ENCODE measurements at regions not wholly inside any gene's neighbourhood (a gene's known extent, or its start where the extent isn't known, plus 50 kb on each side); places are given as distances from the start of the nearest gene placed in this dataset.
A peak's percentile ranks its signal among the peaks of the same experiment; 100 is the strongest.

DNA sequence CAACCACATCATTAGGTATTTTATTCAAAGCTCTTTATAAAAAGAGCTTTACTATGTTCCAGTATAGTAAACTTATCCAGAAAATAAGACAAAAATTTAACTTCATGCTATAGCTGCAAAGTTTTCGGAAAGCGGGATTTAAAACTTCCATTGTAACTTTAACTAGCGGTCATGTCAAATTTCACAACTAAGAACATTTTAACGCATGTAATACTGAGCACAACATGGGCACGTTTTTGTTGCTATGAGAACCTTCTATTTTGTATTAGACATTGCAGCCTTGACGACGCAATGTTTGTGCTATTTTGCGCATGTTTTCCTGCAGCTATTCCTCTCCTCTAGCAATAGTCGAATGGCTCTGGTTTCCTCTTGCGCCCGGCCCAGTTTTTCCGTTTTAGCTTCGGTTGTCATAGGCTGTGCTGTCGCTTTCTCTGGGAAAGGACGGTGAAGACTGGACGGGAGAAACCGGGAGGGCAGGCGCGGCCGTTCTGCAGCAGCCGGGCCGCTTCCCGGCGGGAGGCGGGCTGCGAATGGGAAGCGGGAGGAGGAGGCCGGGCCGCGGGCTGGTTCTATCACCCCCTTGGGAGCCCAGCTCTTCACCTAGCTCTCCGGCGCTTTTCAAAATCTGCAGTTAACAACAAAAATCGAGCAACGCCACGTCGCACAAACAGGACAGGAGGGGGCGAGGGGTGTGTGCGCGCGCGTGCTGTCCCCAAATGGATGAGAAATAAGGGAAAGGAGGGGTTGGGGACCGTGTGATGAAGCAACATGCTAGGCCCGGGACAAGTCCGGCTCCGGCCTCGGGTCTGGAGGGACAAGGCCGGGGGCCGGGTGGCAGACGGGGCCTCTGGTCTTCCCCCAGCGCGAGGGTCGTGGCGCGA lies 105.3 kb upstream of the HNRNPU start:
- H3K4me1 Mint-ChIP-seq (ENCODE audit: low read depth): peaks cover 27% of the 10 kb centered on the region
- peaks cover 18% of the 10 kb centered on the region for H3K36me3 Mint-ChIP-seq (ENCODE audit: low read depth)
- H3K27me3 Mint-ChIP-seq: no peaks in the 10 kb centered on the region
- no peaks in the 10 kb centered on the region for H3K9me3 Mint-ChIP-seq
- peak overlapping the region; percentile 95 for H3K4me3 Mint-ChIP-seq
- intact Hi-C loops (cut with micrococcal nuclease): loop anchor here (1.0 to 5.0 kb wide), 5 partner anchors 73 to 517 kb away; partner anchors contain the start of genes ADSS2, COX20 and DESI2
- peak overlapping the region; percentile 99 for H3K27ac Mint-ChIP-seq

DNA sequence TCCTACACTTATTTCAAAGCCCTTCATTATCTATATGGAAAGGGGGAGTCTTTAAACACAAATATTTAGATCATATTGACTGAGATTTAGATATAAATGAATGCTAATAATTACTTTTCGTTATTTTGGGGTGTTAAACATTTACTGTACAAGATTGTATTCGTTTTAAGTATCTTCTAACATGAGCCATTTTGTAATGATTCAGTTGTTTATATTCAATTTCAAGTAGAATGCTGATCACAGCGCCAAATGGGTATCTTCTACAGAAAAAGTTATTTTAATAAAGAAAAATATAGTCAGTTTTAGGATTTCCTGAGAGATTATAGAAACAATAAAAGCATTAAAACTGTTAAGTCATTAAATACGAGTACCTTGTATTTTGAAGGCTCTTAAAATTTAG lies 104.5 kb upstream of the HNRNPU start:
- intact Hi-C loops (cut with micrococcal nuclease): loop anchor here (5.0 kb wide), 1 partner anchor 317 kb away; the partner anchor contains the start of gene DESI2
- Mint-ChIP-seq H3K9me3 (no peaks in the 10 kb centered on the region), H3K4me1 (ENCODE audit: low read depth) (peaks cover 34% of the 10 kb centered on the region)

DNA sequence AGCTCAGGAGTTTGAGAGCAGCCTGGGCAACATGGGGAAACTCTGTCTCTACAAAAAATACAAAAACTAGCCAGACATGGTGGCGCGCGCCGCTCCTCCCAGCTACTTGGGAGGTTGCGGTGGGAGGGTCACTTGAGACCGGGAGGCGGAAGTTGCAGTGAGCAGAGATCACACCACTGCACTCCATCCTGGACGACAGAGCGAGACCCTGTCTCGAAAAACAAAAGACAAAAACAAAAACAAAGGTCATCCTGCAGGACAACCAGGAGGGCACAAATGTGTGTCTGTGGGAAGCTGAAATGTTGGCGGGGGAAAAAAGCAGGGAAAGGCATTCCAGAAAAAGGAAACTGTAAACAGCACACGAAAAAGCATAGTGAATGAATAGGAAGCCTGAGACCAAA lies 104.1 kb upstream of the HNRNPU start:
- Mint-ChIP-seq H3K4me3 (peak overlapping the region; percentile 24), H3K27ac (peak overlapping the region; percentile 99), H3K9me3 (no peaks in the 10 kb centered on the region), H3K27me3 (no peaks in the 10 kb centered on the region), H3K36me3 (ENCODE audit: low read depth) (peaks cover 18% of the 10 kb centered on the region), H3K4me1 (ENCODE audit: low read depth) (peaks cover 38% of the 10 kb centered on the region)
- intact Hi-C loops (cut with micrococcal nuclease): loop anchor here (5.0 kb wide), 1 partner anchor 316 kb away; the partner anchor contains the start of gene DESI2

More for the DNA sequence above, 104.5 kb upstream of the HNRNPU start:
- Mint-ChIP-seq H3K27ac (peak overlapping the region; percentile 99), H3K27me3 (no peaks in the 10 kb centered on the region), H3K36me3 (ENCODE audit: low read depth) (peaks cover 18% of the 10 kb centered on the region), H3K4me3 (no peak overlapping the region)

GRCh38 chr1:244967159-244967558 lies 102.8 kb upstream of the HNRNPU start:
- peaks cover 18% of the 10 kb centered on the region for H3K36me3 Mint-ChIP-seq (ENCODE audit: low read depth)
- H3K4me3 Mint-ChIP-seq: no peak overlapping the region
- H3K4me1 Mint-ChIP-seq (ENCODE audit: low read depth): peaks cover 38% of the 10 kb centered on the region
- no peaks in the 10 kb centered on the region for H3K27me3 Mint-ChIP-seq
- intact Hi-C loops (cut with micrococcal nuclease): loop anchor here (5.0 kb wide), 1 partner anchor 315 kb away; the partner anchor contains the start of gene DESI2
- H3K27ac Mint-ChIP-seq: no peak overlapping the region
- no peaks in the 10 kb centered on the region for H3K9me3 Mint-ChIP-seq

- peaks cover 8% of the 10 kb centered on the region for H3K36me3 Mint-ChIP-seq (ENCODE audit: low read depth)
- H3K27me3 Mint-ChIP-seq: no peaks in the 10 kb centered on the region
- peaks cover 42% of the 10 kb centered on the region for H3K4me1 Mint-ChIP-seq (ENCODE audit: low read depth)
- H3K27ac Mint-ChIP-seq: peak overlapping the region; percentile 72
- H3K9me3 Mint-ChIP-seq: no peaks in the 10 kb centered on the region
- intact Hi-C loops (cut with micrococcal nuclease): loop anchor here (5.0 kb wide), 1 partner anchor 313 kb away; the partner anchor contains the start of gene DESI2
- peak overlapping the region; percentile 49 for H3K4me3 Mint-ChIP-seq
These were observed 101.1 kb upstream of the HNRNPU start for GRCh38 chr1:244965185-244966030.

DNA sequence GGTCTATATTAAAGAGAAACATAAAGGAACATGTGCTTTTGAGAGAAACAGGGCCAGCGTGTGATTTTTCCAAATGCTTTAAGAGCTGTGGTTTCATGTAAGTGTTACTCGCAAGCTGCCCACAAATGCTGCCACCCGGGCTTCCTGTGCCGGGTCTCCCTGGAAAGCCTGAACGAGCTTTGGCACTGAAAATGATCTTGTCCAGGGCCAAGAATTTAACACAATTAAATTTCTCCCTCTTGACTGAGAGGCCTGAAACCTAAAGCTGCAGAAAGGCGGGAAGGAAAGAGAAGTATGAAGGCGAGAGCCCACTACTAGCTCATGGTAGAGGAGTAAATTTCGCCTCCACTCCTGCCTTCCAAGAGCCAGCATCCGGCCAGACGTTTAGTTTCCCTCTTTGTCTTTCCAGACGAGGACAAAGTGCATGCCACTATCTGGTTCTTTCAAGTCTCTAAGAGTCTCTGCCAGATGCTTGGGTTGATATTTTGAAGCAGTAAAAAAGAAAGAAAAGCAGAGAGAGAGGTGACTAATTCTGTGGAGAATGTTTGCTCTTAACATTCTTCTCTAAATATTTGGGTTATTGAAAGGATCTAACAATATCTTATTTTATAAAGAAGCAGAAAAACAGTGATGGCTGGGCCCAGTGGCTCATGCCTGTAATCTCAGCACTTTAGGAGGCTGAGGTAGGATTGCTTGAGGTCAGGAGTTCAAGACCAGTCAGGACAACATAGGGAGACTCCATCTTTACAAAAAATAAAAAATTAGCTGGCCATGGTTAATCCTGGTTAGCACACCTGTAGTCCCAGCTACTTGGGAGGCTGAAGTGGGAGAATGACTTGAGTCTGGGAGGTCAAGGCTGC lies 100.0 kb upstream of the HNRNPU start:
- Mint-ChIP-seq H3K9me3 (no peaks in the 10 kb centered on the region), H3K4me1 (ENCODE audit: low read depth) (peaks cover 42% of the 10 kb centered on the region), H3K27me3 (no peaks in the 10 kb centered on the region), H3K4me3 (peak overlapping the region; percentile 9), H3K36me3 (ENCODE audit: low read depth) (no peaks in the 10 kb centered on the region), H3K27ac (peak overlapping the region; percentile 72)
- intact Hi-C loops (cut with micrococcal nuclease): no loop called here

DNA sequence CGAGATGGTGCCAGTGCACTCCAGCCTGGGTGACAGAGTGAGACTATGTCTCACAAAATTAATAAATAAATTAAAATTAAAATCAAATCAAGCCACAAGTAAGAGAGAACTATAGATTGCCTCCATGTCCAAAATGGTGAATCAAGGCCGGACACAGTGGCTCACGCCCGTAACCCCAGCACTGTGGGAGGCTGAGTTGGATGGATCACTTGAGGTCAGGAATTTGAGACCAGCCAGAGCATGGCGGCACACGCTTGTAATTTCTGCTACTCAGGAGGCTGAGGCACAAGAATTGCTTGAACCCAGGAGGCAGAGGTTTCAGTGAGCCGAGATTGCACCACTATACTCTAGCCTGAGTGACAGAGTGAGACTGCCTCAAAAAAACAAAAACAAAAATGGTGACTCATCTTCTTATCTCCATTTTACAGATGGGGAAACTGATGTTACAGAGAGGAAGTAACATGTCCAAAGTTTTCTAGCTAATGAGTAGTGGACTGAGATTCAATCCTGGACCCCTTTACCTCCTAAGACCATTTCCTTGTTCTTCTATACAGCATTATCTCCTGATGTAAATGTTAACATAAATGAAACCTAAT lies 99.0 kb upstream of the HNRNPU start:
- Mint-ChIP-seq H3K27me3 (no peaks in the 10 kb centered on the region), H3K36me3 (ENCODE audit: low read depth) (no peaks in the 10 kb centered on the region), H3K4me3 (no peak overlapping the region), H3K4me1 (ENCODE audit: low read depth) (peaks cover 37% of the 10 kb centered on the region), H3K27ac (peak overlapping the region; percentile 72), H3K9me3 (no peaks in the 10 kb centered on the region)
- intact Hi-C loops (cut with micrococcal nuclease): no loop called here

GRCh38 chr1:244962130-244962529 lies 97.8 kb upstream of the HNRNPU start:
- Mint-ChIP-seq H3K4me1 (ENCODE audit: low read depth) (peaks cover 39% of the 10 kb centered on the region), H3K9me3 (no peaks in the 10 kb centered on the region), H3K36me3 (ENCODE audit: low read depth) (no peaks in the 10 kb centered on the region), H3K27me3 (no peaks in the 10 kb centered on the region), H3K27ac (no peak overlapping the region), H3K4me3 (no peak overlapping the region)
- intact Hi-C loops (cut with micrococcal nuclease): no loop called here

- no peak overlapping the region for H3K27ac Mint-ChIP-seq
- no peaks in the 10 kb centered on the region for H3K36me3 Mint-ChIP-seq (ENCODE audit: low read depth)
- no peak overlapping the region for H3K4me3 Mint-ChIP-seq
- H3K4me1 Mint-ChIP-seq (ENCODE audit: low read depth): peaks cover 39% of the 10 kb centered on the region
- intact Hi-C loops (cut with micrococcal nuclease): no loop called here
- no peaks in the 10 kb centered on the region for H3K9me3 Mint-ChIP-seq
- H3K27me3 Mint-ChIP-seq: no peaks in the 10 kb centered on the region
These were observed 96.6 kb upstream of the HNRNPU start for GRCh38 chr1:244960904-244961303.

DNA sequence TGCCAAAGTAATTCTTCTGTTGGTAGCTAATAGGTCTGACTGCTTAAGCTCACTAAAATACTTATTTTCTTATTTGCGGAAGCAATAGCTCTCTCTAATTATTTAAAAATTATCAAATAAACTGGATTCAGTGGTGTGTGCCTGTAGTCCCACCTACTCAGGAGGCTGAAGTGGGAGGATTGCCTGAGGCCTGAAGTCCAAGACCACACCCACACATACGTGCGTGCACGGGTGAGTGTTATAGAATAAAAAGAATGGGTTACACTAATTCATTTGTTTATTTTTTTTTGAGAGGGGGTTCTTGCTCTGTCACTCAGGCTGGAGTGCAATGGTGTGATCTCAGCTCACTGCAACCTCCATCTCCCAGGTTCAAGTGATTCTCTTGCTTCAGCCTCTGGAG lies 94.2 kb upstream of the HNRNPU start:
- Mint-ChIP-seq H3K27ac (no peak overlapping the region), H3K36me3 (ENCODE audit: low read depth) (no peaks in the 10 kb centered on the region), H3K9me3 (no peaks in the 10 kb centered on the region), H3K27me3 (no peaks in the 10 kb centered on the region), H3K4me3 (no peak overlapping the region), H3K4me1 (ENCODE audit: low read depth) (peaks cover 19% of the 10 kb centered on the region)
- intact Hi-C loops (cut with micrococcal nuclease): no loop called here

DNA sequence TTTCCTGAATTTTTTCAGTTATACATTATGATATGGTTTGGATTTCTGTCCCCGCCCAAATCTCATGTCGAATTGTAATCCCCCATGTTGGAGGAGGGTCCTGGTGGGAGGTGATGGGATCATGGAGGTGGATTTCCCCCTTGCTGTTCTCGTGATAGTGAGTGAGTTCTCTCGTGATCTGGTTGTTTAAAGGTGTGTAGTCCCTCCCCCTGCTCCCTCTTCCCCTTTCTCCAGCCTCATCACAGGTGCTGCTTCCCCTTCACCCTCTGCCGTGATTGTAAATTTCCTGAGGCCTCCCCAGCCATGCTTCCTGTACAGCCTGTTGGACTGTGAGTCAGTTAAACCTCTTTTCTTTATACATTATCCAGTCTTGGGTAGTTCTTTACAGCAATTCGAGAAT lies 93.2 kb upstream of the HNRNPU start:
- Mint-ChIP-seq H3K4me3 (no peak overlapping the region), H3K27ac (no peak overlapping the region), H3K27me3 (no peaks in the 10 kb centered on the region), H3K9me3 (no peaks in the 10 kb centered on the region), H3K4me1 (ENCODE audit: low read depth) (peaks cover 18% of the 10 kb centered on the region), H3K36me3 (ENCODE audit: low read depth) (no peaks in the 10 kb centered on the region)
- intact Hi-C loops (cut with micrococcal nuclease): no loop called here

- Mint-ChIP-seq H3K36me3 (ENCODE audit: low read depth) (no peaks in the 10 kb centered on the region), H3K27ac (no peak overlapping the region), H3K9me3 (no peaks in the 10 kb centered on the region), H3K27me3 (no peaks in the 10 kb centered on the region), H3K4me1 (ENCODE audit: low read depth) (peaks cover 22% of the 10 kb centered on the region), H3K4me3 (no peak overlapping the region)
- intact Hi-C loops (cut with micrococcal nuclease): no loop called here
These were observed 92.8 kb upstream of the HNRNPU start for GRCh38 chr1:244957122-244957521.

DNA sequence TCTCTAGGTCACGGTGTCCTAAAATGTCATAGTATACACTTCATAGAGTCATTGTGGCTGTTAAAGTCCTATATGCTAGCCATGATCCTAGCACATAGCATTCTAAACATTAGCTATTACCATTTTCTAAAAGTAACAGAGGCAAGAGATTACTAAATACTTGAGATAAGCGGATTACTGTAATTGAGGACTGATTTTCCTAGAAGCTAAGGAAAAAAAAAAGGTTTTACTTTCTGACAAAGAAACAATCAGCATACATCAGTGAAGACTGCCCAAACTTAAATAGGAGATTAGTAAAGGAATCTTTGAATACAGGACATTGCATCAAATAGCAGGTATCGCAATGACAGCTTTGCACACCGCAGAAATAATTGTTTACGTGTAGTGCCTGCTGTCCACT lies 91.3 kb upstream of the HNRNPU start:
- Mint-ChIP-seq H3K27ac (no peak overlapping the region), H3K9me3 (no peaks in the 10 kb centered on the region), H3K27me3 (no peaks in the 10 kb centered on the region), H3K4me3 (no peak overlapping the region), H3K4me1 (ENCODE audit: low read depth) (peaks cover 19% of the 10 kb centered on the region), H3K36me3 (ENCODE audit: low read depth) (no peaks in the 10 kb centered on the region)
- intact Hi-C loops (cut with micrococcal nuclease): no loop called here

All from dendritic cell treated with granulocyte-macrophage colony-stimulating factor and Interleukin-4, amounts not matched to agents 40 ng/mL and 50 ng/mL, for 4 days (primary cell).